SK-N-SH treated with all-trans-retinoic acid at 6 μM for 48 hours (cell line): ENCODE measurements at regions not wholly inside any gene's neighbourhood (a gene's known extent, or its start where the extent isn't known, plus 50 kb on each side); places are given as distances from the start of the nearest gene placed in this dataset.

Experiments used
- ATAC-seq: fragments of 200-7000 bp; cut with Tn5 transposase; 3 replicates; pipeline ENCODE4 v1.9.1; 2020; ENCODE audit warnings: mild to moderate bottlenecking, moderate library complexity
- BACH2 ChIP-seq: fragments of 250-450 bp; sonication (Bioruptor Pico); IDR thresholded peaks from 2 replicates; pipeline ENCODE4 v1.9.0; 2021; ENCODE audit warnings: mild to moderate bottlenecking, borderline replicate concordance
- CREB5 ChIP-seq: fragments of 250-450 bp; sonication (Bioruptor Pico); IDR thresholded peaks from 2 replicates; pipeline ENCODE4 v1.5.1; 2020; ENCODE audit warnings: low read depth, mild to moderate bottlenecking, moderate library complexity
- ESRRG ChIP-seq: fragments of 250-450 bp; sonication (Bioruptor Pico); IDR thresholded peaks from 2 replicates; pipeline ENCODE4 v1.6.1; 2021; ENCODE audit warnings: mild to moderate bottlenecking
- GLIS3 ChIP-seq: fragments of 250-450 bp; sonication (Bioruptor Pico); IDR thresholded peaks from 2 replicates; pipeline ENCODE4 v1.5.0; 2020; ENCODE audit warnings: mild to moderate bottlenecking, moderate library complexity
- ISL1 ChIP-seq: fragments of 250-450 bp; sonication (Bioruptor Pico); IDR thresholded peaks from 2 replicates; pipeline ENCODE4 v2.1.2; 2022; ENCODE audit warnings: mild to moderate bottlenecking, moderate library complexity
- OSR1 ChIP-seq: fragments of 250-450 bp; sonication (Bioruptor Pico); IDR thresholded peaks from 2 replicates; pipeline ENCODE4 v1.8.0; 2022; ENCODE audit warnings: moderate library complexity, mild to moderate bottlenecking, inconsistent platforms
- PATZ1 ChIP-seq: fragments of 250-450 bp; sonication (Bioruptor Pico); IDR thresholded peaks from 2 replicates; pipeline ENCODE4 v1.8.0; 2020; ENCODE audit warnings: mild to moderate bottlenecking, moderate library complexity, borderline replicate concordance
- POU6F1 ChIP-seq: fragments of 250-450 bp; sonication (Bioruptor Pico); IDR thresholded peaks from 2 replicates; pipeline ENCODE4 v1.8.0; 2021; ENCODE audit warnings: low read depth, mild to moderate bottlenecking, moderate library complexity, borderline replicate concordance
- PPARA ChIP-seq: fragments of 250-450 bp; sonication (Bioruptor Pico); IDR thresholded peaks from 2 replicates; pipeline ENCODE4 v1.5.0; 2020; ENCODE audit warnings: mild to moderate bottlenecking, borderline replicate concordance
- RARB ChIP-seq: fragments of 250-450 bp; sonication (Bioruptor Pico); IDR thresholded peaks from 2 replicates; pipeline ENCODE4 v1.8.0; 2021; ENCODE audit warnings: mild to moderate bottlenecking, moderate library complexity
- SNAI2 ChIP-seq: fragments of 250-450 bp; sonication (Bioruptor Pico); IDR thresholded peaks from 2 replicates; pipeline ENCODE4 v1.5.0; 2020; ENCODE audit warnings: mild to moderate bottlenecking, moderate library complexity
- TCF4 ChIP-seq: fragments of 250-450 bp; sonication (Bioruptor Pico); IDR thresholded peaks from 2 replicates; pipeline ENCODE4 v1.8.0; 2021; ENCODE audit warnings: mild to moderate bottlenecking, moderate library complexity, borderline replicate concordance
- TOX ChIP-seq: fragments of 250-450 bp; sonication (Bioruptor Pico); IDR thresholded peaks from 2 replicates; pipeline ENCODE4 v1.8.0; 2021; ENCODE audit warnings: mild to moderate bottlenecking, moderate library complexity, borderline replicate concordance
- TSHZ2 ChIP-seq: fragments of 250-450 bp; sonication (Bioruptor Pico); IDR thresholded peaks from 2 replicates; pipeline ENCODE4 v1.5.0; 2020; ENCODE audit warnings: mild to moderate bottlenecking, moderate library complexity
- ZC3H10 ChIP-seq: fragments of 250-450 bp; sonication (Bioruptor Pico); IDR thresholded peaks from 2 replicates; pipeline ENCODE4 v1.5.1; 2021; ENCODE audit warnings: mild to moderate bottlenecking, moderate library complexity
- ZFP30 ChIP-seq: fragments of 450-650 bp; formaldehyde crosslinking; IDR thresholded peaks from 2 replicates; pipeline ENCODE4 v1.5.0; 2022; ENCODE audit warnings: mild to moderate bottlenecking, moderate library complexity
- ZNF565 ChIP-seq: fragments of 450-650 bp; formaldehyde crosslinking; conservative IDR thresholded peaks from 2 replicates; pipeline ENCODE4 v1.5.0; 2020; ENCODE audit warnings: low read depth, mild to moderate bottlenecking, moderate library complexity
- ZNF8 ChIP-seq: fragments of 450-650 bp; formaldehyde crosslinking; IDR thresholded peaks from 2 replicates; pipeline ENCODE4 v1.5.0; 2020; ENCODE audit warnings: mild to moderate bottlenecking, moderate library complexity
- TF ChIP-seq, protein P1 (sequence below): fragments of 250-450 bp; sonication (Bioruptor Pico); IDR thresholded peaks from 2 replicates; pipeline ENCODE4 v1.5.1; 2021; ENCODE audit warnings: mild to moderate bottlenecking, moderate library complexity

DNA sequence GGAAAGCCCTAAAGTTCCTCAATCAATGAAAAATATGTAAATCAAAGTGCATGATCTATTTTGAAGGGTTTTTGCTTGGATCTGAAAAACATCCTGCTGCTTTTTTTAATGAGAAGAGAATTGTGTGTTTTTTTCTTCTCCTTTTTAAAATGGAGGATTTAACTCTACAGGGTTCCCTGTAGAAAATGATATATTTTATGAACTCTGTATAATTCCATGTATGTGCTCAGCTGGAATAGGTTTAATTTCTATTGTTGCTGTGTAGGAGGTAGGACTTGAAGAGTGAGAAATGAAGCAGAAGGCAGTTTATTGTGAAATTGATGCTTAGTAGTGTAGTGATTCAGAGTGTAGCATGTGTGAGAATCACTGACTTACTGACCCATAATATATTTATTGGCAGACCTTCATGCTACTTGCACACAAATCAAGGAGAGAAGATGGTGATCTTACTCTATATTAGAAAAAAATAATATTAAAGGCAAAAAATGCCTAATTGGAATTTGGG, 286.8 kb upstream of the FSTL5 start:
- no peak for ATAC-seq
- TF ChIP-seq ESRRG (CRISPR knock-in tag) (no peak), RARB (CRISPR knock-in tag) (no peak), PPARA (CRISPR knock-in tag) (no peak), ZC3H10 (CRISPR knock-in tag) (no peak), ISL1 (CRISPR knock-in tag) (no peak), GLIS3 (CRISPR knock-in tag) (no peak), ZFP30 (no peak)

DNA sequence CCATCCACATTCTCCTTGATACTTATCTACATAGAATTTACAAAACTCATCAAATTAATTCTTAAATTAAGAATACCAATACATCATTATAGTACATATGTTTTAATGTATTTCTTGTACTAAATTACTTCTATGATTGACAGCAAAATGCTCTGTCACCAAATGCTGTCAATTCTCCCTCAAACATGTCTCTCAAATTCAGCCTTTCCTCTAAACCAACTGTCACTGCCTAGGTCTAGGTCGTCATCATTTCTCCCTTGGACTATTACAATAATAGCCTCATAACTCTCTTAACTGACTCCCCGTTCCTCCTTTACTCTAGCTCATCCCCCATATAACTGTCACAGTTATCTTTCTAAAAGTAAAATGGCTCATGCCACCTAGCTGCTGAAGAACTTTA, 279.7 kb upstream of the FSTL5 start:
- no peak for TF ChIP-seq PATZ1 (CRISPR knock-in tag)
- no peak for TF ChIP-seq POU6F1 (CRISPR knock-in tag)
- no peak for TF ChIP-seq ZFP30
- TF ChIP-seq, protein P1, sequence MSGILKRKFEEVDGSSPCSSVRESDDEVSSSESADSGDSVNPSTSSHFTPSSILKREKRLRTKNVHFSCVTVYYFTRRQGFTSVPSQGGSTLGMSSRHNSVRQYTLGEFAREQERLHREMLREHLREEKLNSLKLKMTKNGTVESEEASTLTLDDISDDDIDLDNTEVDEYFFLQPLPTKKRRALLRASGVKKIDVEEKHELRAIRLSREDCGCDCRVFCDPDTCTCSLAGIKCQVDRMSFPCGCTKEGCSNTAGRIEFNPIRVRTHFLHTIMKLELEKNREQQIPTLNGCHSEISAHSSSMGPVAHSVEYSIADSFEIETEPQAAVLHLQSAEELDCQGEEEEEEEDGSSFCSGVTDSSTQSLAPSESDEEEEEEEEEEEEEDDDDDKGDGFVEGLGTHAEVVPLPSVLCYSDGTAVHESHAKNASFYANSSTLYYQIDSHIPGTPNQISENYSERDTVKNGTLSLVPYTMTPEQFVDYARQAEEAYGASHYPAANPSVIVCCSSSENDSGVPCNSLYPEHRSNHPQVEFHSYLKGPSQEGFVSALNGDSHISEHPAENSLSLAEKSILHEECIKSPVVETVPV = no peak
- TF ChIP-seq TCF4 (CRISPR knock-in tag) = no peak
- no peak for TF ChIP-seq OSR1 (CRISPR knock-in tag)
- no peak for TF ChIP-seq ZNF8 (CRISPR knock-in tag)
- no peak for TF ChIP-seq TOX (CRISPR knock-in tag)
- no peak for TF ChIP-seq ESRRG (CRISPR knock-in tag)
- no peak for TF ChIP-seq ISL1 (CRISPR knock-in tag)
- TF ChIP-seq PPARA (CRISPR knock-in tag) = no peak
- no peak for TF ChIP-seq BACH2 (CRISPR knock-in tag)

GRCh38 chr4:162442128-162442527, 278.3 kb upstream of the FSTL5 start:
- no peak for ATAC-seq
- TF ChIP-seq PATZ1 (CRISPR knock-in tag) = no peak
- no peak for TF ChIP-seq TOX (CRISPR knock-in tag)

More for the DNA sequence above, 279.7 kb upstream of the FSTL5 start:
- no peak for ATAC-seq

GRCh38 chr4:162422312-162422711, 258.5 kb upstream of the FSTL5 start:
- ATAC-seq = no peak
- TF ChIP-seq, protein P1 = no peak
- TF ChIP-seq ZC3H10 (CRISPR knock-in tag) = no peak
- TF ChIP-seq ZFP30 = no peak
- no peak for TF ChIP-seq CREB5
- no peak for TF ChIP-seq BACH2 (CRISPR knock-in tag)
- no peak for TF ChIP-seq TSHZ2 (CRISPR knock-in tag)
- no peak for TF ChIP-seq ZNF565
- no peak for TF ChIP-seq ESRRG (CRISPR knock-in tag)
- TF ChIP-seq SNAI2 = no peak
- no peak for TF ChIP-seq PATZ1 (CRISPR knock-in tag)
- TF ChIP-seq ISL1 (CRISPR knock-in tag) = no peak
- TF ChIP-seq RARB (CRISPR knock-in tag) = no peak
